ENCODE measurements at regions not wholly inside any gene's neighbourhood (a gene's known extent, or its start where the extent isn't known, plus 50 kb on each side); places are given as distances from the start of the nearest gene placed in this dataset.

- no peaks in the 10 kb centered on the region for H3K79me1 ChIP-seq (ENCODE audit: low read depth, low read length)
- no peak overlapping the region for H3K4me2 ChIP-seq (ENCODE audit: insufficient read depth, low read length, poor library complexity, severe bottlenecking)
- no peak overlapping the region for H3K9ac ChIP-seq (ENCODE audit: low read depth, low read length, poor library complexity)
- no peak overlapping the region for H3K14ac ChIP-seq (ENCODE audit: low read length)
- H3K4ac ChIP-seq (ENCODE audit: low read length), result no peak overlapping the region
- H3K18ac ChIP-seq (ENCODE audit: low read length), result no peak overlapping the region
- H3K27me3 ChIP-seq (ENCODE audit: control insufficient read depth in 3 of 3, insufficient read depth in 3 of 3, low read depth in 1 of 3, low read length in 3 of 3), result no peaks in the 10 kb centered on the region
- H3K4me3 ChIP-seq (ENCODE audit: low read length in 2 of 2), result no peak overlapping the region
- H2BK5ac ChIP-seq (ENCODE audit: low read length), result no peak overlapping the region
- H2AK5ac ChIP-seq (ENCODE audit: low read depth, low read length), result no peak overlapping the region
- no peak overlapping the region for H2BK12ac ChIP-seq (ENCODE audit: low read length)
- no peaks in the 10 kb centered on the region for H3K9me3 ChIP-seq (replicated peaks in 1 of 2; ENCODE audit: control insufficient read depth in 2 of 2, insufficient read depth in 1 of 2, low read depth in 1 of 2, low read length in 2 of 2)
- no peak overlapping the region for H2AFZ ChIP-seq (ENCODE audit: low read length)
- no peak overlapping the region for H2BK120ac ChIP-seq (ENCODE audit: low read depth, low read length)
- H3K27ac ChIP-seq (replicated peaks; ENCODE audit: low read length), result no peak overlapping the region
- DNase-seq (ENCODE audit: low spot score), result no peak
- H4K91ac ChIP-seq (ENCODE audit: low read depth, low read length, poor library complexity), result no peak overlapping the region
- no peak overlapping the region for H3K23ac ChIP-seq (ENCODE audit: low read depth, low read length, poor library complexity)
- H3K36me3 ChIP-seq (replicated peaks in 1 of 2; ENCODE audit: control insufficient read depth in 2 of 2, insufficient read depth in 2 of 2, low read length in 2 of 2), result no peaks in the 10 kb centered on the region
- H3K4me1 ChIP-seq (ENCODE audit: control insufficient read depth in 2 of 2, insufficient read depth in 1 of 2, low read depth in 1 of 2, low read length in 2 of 2), result no peaks in the 10 kb centered on the region
- no peak overlapping the region for H2BK15ac ChIP-seq (ENCODE audit: low read length)
- no peak overlapping the region for H4K8ac ChIP-seq (ENCODE audit: low read depth, low read length)
Observed at GRCh38 chr5:92581249-92581648, 999.8 kb downstream of the NR2F1-AS1 start.

- Histone ChIP-seq H3K79me1 (ENCODE audit: low read depth, low read length) (no peaks in the 10 kb centered on the region), H2AK5ac (ENCODE audit: low read depth, low read length) (no peak overlapping the region), H3K14ac (ENCODE audit: low read length) (no peak overlapping the region), H3K4me1 (ENCODE audit: control insufficient read depth in 2 of 2, insufficient read depth in 1 of 2, low read depth in 1 of 2, low read length in 2 of 2) (no peaks in the 10 kb centered on the region), H3K4ac (ENCODE audit: low read length) (no peak overlapping the region), H3K27ac (replicated peaks; ENCODE audit: low read length) (no peak overlapping the region), H3K23ac (ENCODE audit: low read depth, low read length, poor library complexity) (no peak overlapping the region), H4K91ac (ENCODE audit: low read depth, low read length, poor library complexity) (no peak overlapping the region), H3K4me2 (ENCODE audit: insufficient read depth, low read length, poor library complexity, severe bottlenecking) (no peak overlapping the region), H3K36me3 (replicated peaks in 1 of 2; ENCODE audit: control insufficient read depth in 2 of 2, insufficient read depth in 2 of 2, low read length in 2 of 2) (no peaks in the 10 kb centered on the region), H3K4me3 (ENCODE audit: low read length in 2 of 2) (no peak overlapping the region), H3K27me3 (ENCODE audit: control insufficient read depth in 3 of 3, insufficient read depth in 3 of 3, low read depth in 1 of 3, low read length in 3 of 3) (no peaks in the 10 kb centered on the region), H2BK120ac (ENCODE audit: low read depth, low read length) (no peak overlapping the region), H3K9me3 (replicated peaks in 1 of 2; ENCODE audit: control insufficient read depth in 2 of 2, insufficient read depth in 1 of 2, low read depth in 1 of 2, low read length in 2 of 2) (no peaks in the 10 kb centered on the region), H2AFZ (ENCODE audit: low read length) (no peak overlapping the region), H2BK5ac (ENCODE audit: low read length) (no peak overlapping the region), H2BK12ac (ENCODE audit: low read length) (no peak overlapping the region), H3K9ac (ENCODE audit: low read depth, low read length, poor library complexity) (no peak overlapping the region), H3K18ac (ENCODE audit: low read length) (no peak overlapping the region), H2BK15ac (ENCODE audit: low read length) (no peak overlapping the region), H4K8ac (ENCODE audit: low read depth, low read length) (no peak overlapping the region)
- WGBS, 2 donors (ENCODE audit: extremely low coverage in 2 of 2, insufficient read length in 2 of 2, insufficient replicate concordance in 1 of 2), result no CpG with 5 or more reads among the region's 2 CpGs
- DNase-seq (ENCODE audit: low spot score), result no peak
Observed at GRCh38 chr5:92580814-92581213, 1000.2 kb downstream of the NR2F1-AS1 start.

- Histone ChIP-seq H3K4me3 (ENCODE audit: low read length in 2 of 2) (no peak overlapping the region), H3K4me2 (ENCODE audit: insufficient read depth, low read length, poor library complexity, severe bottlenecking) (no peak overlapping the region), H3K4me1 (ENCODE audit: control insufficient read depth in 2 of 2, insufficient read depth in 1 of 2, low read depth in 1 of 2, low read length in 2 of 2) (no peaks in the 10 kb centered on the region), H2BK5ac (ENCODE audit: low read length) (no peak overlapping the region), H3K14ac (ENCODE audit: low read length) (no peak overlapping the region), H4K91ac (ENCODE audit: low read depth, low read length, poor library complexity) (no peak overlapping the region), H3K4ac (ENCODE audit: low read length) (no peak overlapping the region), H2BK12ac (ENCODE audit: low read length) (no peak overlapping the region), H2AFZ (ENCODE audit: low read length) (no peak overlapping the region), H2BK15ac (ENCODE audit: low read length) (no peak overlapping the region), H3K18ac (ENCODE audit: low read length) (no peak overlapping the region), H3K9ac (ENCODE audit: low read depth, low read length, poor library complexity) (no peak overlapping the region), H3K36me3 (replicated peaks in 1 of 2; ENCODE audit: control insufficient read depth in 2 of 2, insufficient read depth in 2 of 2, low read length in 2 of 2) (no peaks in the 10 kb centered on the region), H4K8ac (ENCODE audit: low read depth, low read length) (no peak overlapping the region), H3K9me3 (replicated peaks in 1 of 2; ENCODE audit: control insufficient read depth in 2 of 2, insufficient read depth in 1 of 2, low read depth in 1 of 2, low read length in 2 of 2) (no peaks in the 10 kb centered on the region), H3K79me1 (ENCODE audit: low read depth, low read length) (no peaks in the 10 kb centered on the region), H3K27ac (replicated peaks; ENCODE audit: low read length) (no peak overlapping the region), H3K23ac (ENCODE audit: low read depth, low read length, poor library complexity) (no peak overlapping the region), H2BK120ac (ENCODE audit: low read depth, low read length) (no peak overlapping the region), H2AK5ac (ENCODE audit: low read depth, low read length) (no peak overlapping the region), H3K27me3 (ENCODE audit: control insufficient read depth in 3 of 3, insufficient read depth in 3 of 3, low read depth in 1 of 3, low read length in 3 of 3) (no peaks in the 10 kb centered on the region)
- no CpG with 5 or more reads among the region's 3 CpGs for WGBS, 2 donors (ENCODE audit: extremely low coverage in 2 of 2, insufficient read length in 2 of 2, insufficient replicate concordance in 1 of 2)
- no peak for DNase-seq (ENCODE audit: low spot score)
Observed at GRCh38 chr5:92574023-92574422, 1007.0 kb downstream of the NR2F1-AS1 start.

- Histone ChIP-seq H2BK12ac (ENCODE audit: low read length) (no peak overlapping the region), H2AK5ac (ENCODE audit: low read depth, low read length) (no peak overlapping the region), H3K4me2 (ENCODE audit: insufficient read depth, low read length, poor library complexity, severe bottlenecking) (no peak overlapping the region), H3K9ac (ENCODE audit: low read depth, low read length, poor library complexity) (no peak overlapping the region), H3K27me3 (ENCODE audit: control insufficient read depth in 3 of 3, insufficient read depth in 3 of 3, low read depth in 1 of 3, low read length in 3 of 3) (no peaks in the 10 kb centered on the region), H4K91ac (ENCODE audit: low read depth, low read length, poor library complexity) (no peak overlapping the region), H4K8ac (ENCODE audit: low read depth, low read length) (no peak overlapping the region), H3K4ac (ENCODE audit: low read length) (no peak overlapping the region), H2BK5ac (ENCODE audit: low read length) (no peak overlapping the region), H2BK120ac (ENCODE audit: low read depth, low read length) (no peak overlapping the region), H3K4me1 (ENCODE audit: control insufficient read depth in 2 of 2, insufficient read depth in 1 of 2, low read depth in 1 of 2, low read length in 2 of 2) (no peaks in the 10 kb centered on the region), H3K4me3 (ENCODE audit: low read length in 2 of 2) (no peak overlapping the region), H3K27ac (replicated peaks; ENCODE audit: low read length) (no peak overlapping the region), H3K79me1 (ENCODE audit: low read depth, low read length) (no peaks in the 10 kb centered on the region), H3K23ac (ENCODE audit: low read depth, low read length, poor library complexity) (no peak overlapping the region), H3K18ac (ENCODE audit: low read length) (no peak overlapping the region), H2AFZ (ENCODE audit: low read length) (no peak overlapping the region), H3K14ac (ENCODE audit: low read length) (no peak overlapping the region), H3K36me3 (replicated peaks in 1 of 2; ENCODE audit: control insufficient read depth in 2 of 2, insufficient read depth in 2 of 2, low read length in 2 of 2) (no peaks in the 10 kb centered on the region), H3K9me3 (replicated peaks in 1 of 2; ENCODE audit: control insufficient read depth in 2 of 2, insufficient read depth in 1 of 2, low read depth in 1 of 2, low read length in 2 of 2) (no peaks in the 10 kb centered on the region), H2BK15ac (ENCODE audit: low read length) (no peak overlapping the region)
- no CpG with 5 or more reads among the region's 2 CpGs for WGBS, 2 donors (ENCODE audit: extremely low coverage in 2 of 2, insufficient read length in 2 of 2, insufficient replicate concordance in 1 of 2)
- no peak for DNase-seq (ENCODE audit: low spot score)
Observed at GRCh38 chr5:92568522-92568921, 1012.5 kb downstream of the NR2F1-AS1 start.

All from neuronal stem cell (in vitro differentiated cells).